ENCODE measurements at regions not wholly inside any gene's neighbourhood (a gene's known extent, or its start where the extent isn't known, plus 50 kb on each side); places are given as distances from the start of the nearest gene placed in this dataset.

- no peak overlapping the region for H3K27ac ChIP-seq
- TF ChIP-seq, protein P1, sequence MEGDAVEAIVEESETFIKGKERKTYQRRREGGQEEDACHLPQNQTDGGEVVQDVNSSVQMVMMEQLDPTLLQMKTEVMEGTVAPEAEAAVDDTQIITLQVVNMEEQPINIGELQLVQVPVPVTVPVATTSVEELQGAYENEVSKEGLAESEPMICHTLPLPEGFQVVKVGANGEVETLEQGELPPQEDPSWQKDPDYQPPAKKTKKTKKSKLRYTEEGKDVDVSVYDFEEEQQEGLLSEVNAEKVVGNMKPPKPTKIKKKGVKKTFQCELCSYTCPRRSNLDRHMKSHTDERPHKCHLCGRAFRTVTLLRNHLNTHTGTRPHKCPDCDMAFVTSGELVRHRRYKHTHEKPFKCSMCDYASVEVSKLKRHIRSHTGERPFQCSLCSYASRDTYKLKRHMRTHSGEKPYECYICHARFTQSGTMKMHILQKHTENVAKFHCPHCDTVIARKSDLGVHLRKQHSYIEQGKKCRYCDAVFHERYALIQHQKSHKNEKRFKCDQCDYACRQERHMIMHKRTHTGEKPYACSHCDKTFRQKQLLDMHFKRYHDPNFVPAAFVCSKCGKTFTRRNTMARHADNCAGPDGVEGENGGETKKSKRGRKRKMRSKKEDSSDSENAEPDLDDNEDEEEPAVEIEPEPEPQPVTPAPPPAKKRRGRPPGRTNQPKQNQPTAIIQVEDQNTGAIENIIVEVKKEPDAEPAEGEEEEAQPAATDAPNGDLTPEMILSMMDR (IDR thresholded peaks at IDR 0.05) = no peak
- no peak for TF ChIP-seq ZFX (IDR thresholded peaks at IDR 0.05; ENCODE audit: borderline replicate concordance)
Observed at GRCh38 chr13:50629497-50629896, 214.0 kb downstream of the DLEU7 start.

DNA sequence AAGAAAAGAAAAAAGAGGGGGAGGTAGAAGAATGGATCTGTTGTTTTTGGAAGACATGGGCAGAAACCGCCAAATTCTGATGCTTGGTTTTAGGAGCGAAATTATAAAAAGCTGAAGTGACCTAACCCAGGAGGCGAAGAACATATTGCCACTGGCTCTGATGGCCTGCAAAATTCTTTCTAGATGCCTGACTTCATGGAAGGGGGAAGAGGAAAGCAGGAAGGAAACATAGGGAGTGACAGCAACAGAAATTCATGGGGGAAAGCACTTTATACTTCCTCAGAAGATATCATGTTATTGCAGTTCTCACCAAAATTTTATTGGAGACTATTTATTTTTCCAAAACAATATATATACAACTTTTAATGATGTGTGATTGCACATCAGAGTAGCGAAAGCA, 213.5 kb downstream of the DLEU7 start:
- H3K27ac ChIP-seq = no peak overlapping the region
- TF ChIP-seq ZFX (IDR thresholded peaks at IDR 0.05; ENCODE audit: borderline replicate concordance) = no peak
- TF ChIP-seq, protein P1 (IDR thresholded peaks at IDR 0.05) = no peak

DNA sequence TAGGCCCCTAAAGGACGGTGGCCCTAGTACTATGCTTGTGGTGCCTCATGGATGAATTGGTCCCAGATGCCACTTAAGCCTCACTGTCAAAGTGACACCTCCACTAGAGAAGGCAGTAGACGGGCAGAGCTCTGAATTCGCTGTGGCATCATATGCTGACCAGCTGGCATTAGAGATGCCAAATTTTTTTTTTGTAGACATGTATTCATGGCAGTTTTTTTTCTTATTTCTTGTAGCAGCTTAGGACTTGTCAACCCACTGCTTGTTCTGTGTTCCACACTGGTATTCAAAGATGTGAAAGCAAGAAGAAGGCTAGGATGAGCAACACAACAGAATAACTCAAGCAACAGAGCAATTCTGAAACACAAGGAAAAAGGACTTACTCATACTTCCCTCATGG, 212.5 kb downstream of the DLEU7 start:
- TF ChIP-seq, protein P1 (IDR thresholded peaks at IDR 0.05) = no peak
- no peak for TF ChIP-seq ZFX (IDR thresholded peaks at IDR 0.05; ENCODE audit: borderline replicate concordance)
- no peak overlapping the region for H3K27ac ChIP-seq

DNA sequence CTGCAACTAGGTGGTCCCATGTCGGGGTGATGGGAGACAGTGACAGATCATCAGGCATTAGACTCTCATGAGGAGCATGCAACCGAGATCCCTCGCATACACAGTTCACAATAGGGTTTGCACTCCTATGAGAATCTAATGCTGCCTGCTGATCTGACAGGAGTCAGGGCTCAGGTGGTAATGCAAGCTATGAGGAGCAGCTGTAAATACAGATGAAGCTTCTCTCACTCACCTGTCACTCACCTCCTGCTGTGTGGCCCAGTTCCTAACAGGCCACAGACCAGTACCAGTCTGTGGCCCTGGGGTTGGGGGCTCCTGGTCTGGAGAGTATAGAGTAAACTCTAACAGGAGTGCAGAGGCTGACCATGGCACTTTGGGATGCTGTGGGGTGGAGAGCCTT, 209.2 kb downstream of the DLEU7 start:
- no peak overlapping the region for H3K27ac ChIP-seq
- TF ChIP-seq ZFX (IDR thresholded peaks at IDR 0.05; ENCODE audit: borderline replicate concordance) = no peak
- TF ChIP-seq, protein P1 (IDR thresholded peaks at IDR 0.05) = no peak

DNA sequence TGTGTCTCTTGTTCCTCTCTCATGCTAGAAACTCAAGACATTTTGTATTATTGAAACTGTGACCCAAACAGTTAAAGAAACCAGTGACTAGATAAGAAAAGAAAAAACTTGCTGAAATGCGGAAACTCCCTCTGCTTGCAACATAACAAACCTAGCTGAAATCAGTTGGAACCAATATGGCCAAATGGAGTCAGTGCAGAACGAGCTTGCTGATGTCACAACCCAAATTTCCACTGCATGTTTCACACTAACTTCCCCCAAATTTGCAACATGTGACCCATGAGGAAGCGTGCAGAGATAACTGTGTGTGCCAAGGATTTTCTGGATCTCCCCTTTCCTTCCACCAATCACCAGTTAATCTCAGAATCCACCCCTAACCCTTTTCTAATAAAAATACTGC, 208.0 kb downstream of the DLEU7 start:
- TF ChIP-seq, protein P1 (IDR thresholded peaks at IDR 0.05) = no peak
- no peak for TF ChIP-seq ZFX (IDR thresholded peaks at IDR 0.05; ENCODE audit: borderline replicate concordance)
- H3K27ac ChIP-seq = no peak overlapping the region

DNA sequence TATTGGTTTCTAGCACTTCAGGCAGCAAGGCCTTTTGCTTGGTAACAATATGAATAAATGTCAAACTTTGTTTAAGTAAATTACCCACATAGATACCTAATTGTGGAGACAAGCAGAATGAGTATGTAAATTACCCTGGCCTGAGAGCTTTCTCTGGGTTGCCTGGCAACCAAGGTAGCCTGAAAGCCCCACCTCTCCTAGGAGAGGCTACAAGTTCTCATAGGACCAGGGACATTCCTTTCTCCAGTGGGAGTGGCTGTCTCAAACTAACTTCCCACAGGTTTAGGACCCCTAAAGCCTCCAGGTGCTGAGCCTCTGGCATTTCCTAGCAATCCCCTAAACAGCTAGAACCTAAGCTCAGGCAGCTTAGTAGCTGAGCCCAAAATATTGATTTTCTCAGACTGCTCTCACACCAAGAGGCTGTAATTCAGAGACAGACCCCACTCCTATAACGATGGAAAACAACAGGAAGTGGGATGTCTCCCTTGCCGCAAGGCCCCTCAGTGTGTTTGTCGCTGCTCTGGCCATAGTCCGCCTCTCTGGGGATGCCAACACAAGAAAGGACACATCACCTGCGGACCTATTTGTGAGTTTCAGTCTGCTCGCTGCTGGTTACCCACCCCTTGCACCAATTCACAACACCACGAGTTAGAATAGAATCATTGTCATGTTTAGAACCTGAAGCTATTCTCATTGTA, 207.3 kb downstream of the DLEU7 start:
- TF ChIP-seq, protein P1 (IDR thresholded peaks at IDR 0.05) = no peak
- no peak for TF ChIP-seq ZFX (IDR thresholded peaks at IDR 0.05; ENCODE audit: borderline replicate concordance)
- H3K27ac ChIP-seq = no peak overlapping the region

GRCh38 chr13:50643060-50643459, 200.4 kb downstream of the DLEU7 start:
- H3K27ac ChIP-seq = no peak overlapping the region
- TF ChIP-seq, protein P1 (IDR thresholded peaks at IDR 0.05) = no peak
- no peak for TF ChIP-seq ZFX (IDR thresholded peaks at IDR 0.05; ENCODE audit: borderline replicate concordance)
